ENCODE measurements at regions not wholly inside any gene's neighbourhood (a gene's known extent, or its start where the extent isn't known, plus 50 kb on each side); places are given as distances from the start of the nearest gene placed in this dataset.

DNA sequence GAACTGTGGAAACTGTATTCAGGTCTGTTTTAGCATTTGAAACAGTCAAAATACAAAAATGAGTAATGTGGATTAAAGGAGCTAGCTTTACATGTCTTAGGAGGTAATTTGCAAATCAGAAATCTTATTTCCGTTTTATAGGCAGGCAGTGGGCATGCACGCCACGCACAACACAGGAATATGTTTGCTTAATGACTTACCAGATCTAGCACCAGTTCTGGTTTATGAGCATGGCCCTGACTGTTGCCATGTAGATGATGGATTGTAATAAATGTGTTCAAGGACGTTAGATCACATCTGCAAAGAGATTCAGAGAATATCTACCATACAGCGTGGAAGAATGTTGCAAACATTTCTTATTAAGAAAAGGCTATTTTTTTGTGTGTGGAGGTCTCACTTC, 344.5 kb upstream of the NR3C2 start:
- Histone ChIP-seq H3K4ac (replicated peaks; ENCODE audit: insufficient read length, low read depth, low read length) (no peak overlapping the region), H3K23ac (ENCODE audit: insufficient read length) (no peak overlapping the region), H3K79me1 (ENCODE audit: low read depth, low read length) (no peaks in the 10 kb centered on the region), H3K9me3 (ENCODE audit: insufficient read depth in 2 of 2, low read depth in 1 of 2, low read length in 1 of 2) (no peaks in the 10 kb centered on the region), H3K27me3 (replicated peaks in 1 of 4; ENCODE audit: control insufficient read depth in 3 of 4, extremely low read depth in 1 of 4, insufficient read depth in 3 of 4, low read length in 3 of 4) (no peaks in the 10 kb centered on the region), H4K91ac (replicated peaks; ENCODE audit: insufficient read length, low read length) (no peak overlapping the region), H3K4me1 (replicated peaks in 1 of 4; ENCODE audit: control insufficient read depth in 3 of 4, insufficient read depth in 4 of 4, low read length in 3 of 4) (peaks cover 0 to 6% (median 0%) of the 10 kb centered on the region in 4 experiments; a peak in 1 of 7 replicates), H4K5ac (ENCODE audit: insufficient read length, low read depth, low read length) (no peak overlapping the region), H3K4me3 (ENCODE audit: extremely low read depth in 1 of 4, insufficient read depth in 2 of 4, low read depth in 3 of 4, low read length in 4 of 4) (no peak overlapping the region), H2BK12ac (ENCODE audit: low read depth, low read length) (no peak overlapping the region), H2AFZ (ENCODE audit: low read length) (no peak overlapping the region), H3K56ac (replicated peaks; ENCODE audit: insufficient read length, low read depth, low read length) (no peak overlapping the region), H3K4me2 (ENCODE audit: insufficient read depth in 1 of 2, low read depth in 2 of 2, low read length in 2 of 2) (no peak overlapping the region), H3K9ac (replicated peaks in 1 of 4; ENCODE audit: extremely low read depth in 1 of 4, low read depth in 3 of 4, low read length in 3 of 4) (no peak overlapping the region), H2BK120ac (replicated peaks; ENCODE audit: low read depth, low read length) (no peak overlapping the region), H3K36me3 (ENCODE audit: control insufficient read depth in 2 of 4, insufficient read depth in 4 of 4, low read length in 3 of 4) (no peaks in the 10 kb centered on the region), H3K79me2 (ENCODE audit: control insufficient read depth in 1 of 2, insufficient read depth in 2 of 2, low read length in 2 of 2) (no peaks in the 10 kb centered on the region), H3K27ac (ENCODE audit: low read depth, low read length) (no peak overlapping the region), H2AK5ac (ENCODE audit: low read depth, low read length) (no peak overlapping the region), H3K14ac (ENCODE audit: insufficient read length) (no peak overlapping the region), H2BK15ac (ENCODE audit: low read length) (no peak overlapping the region), H2BK5ac (ENCODE audit: low read depth, low read length) (no peak overlapping the region; the same call in 1 of the 2 replicates), H3K18ac (ENCODE audit: extremely low read depth, low read length) (peak overlapping the region; percentile 25; the same call in 1 of the 2 replicates), H3K23me2 (ENCODE audit: low read depth, low read length) (no peaks in the 10 kb centered on the region), H2BK20ac (ENCODE audit: low read length) (no peak overlapping the region), H4K8ac (ENCODE audit: extremely low read depth, insufficient read depth, low read length) (no peak overlapping the region), H4K20me1 (replicated peaks in 1 of 2; ENCODE audit: control insufficient read depth in 1 of 2, insufficient read depth in 2 of 2, low read length in 2 of 2) (no peaks in the 10 kb centered on the region)
- WGBS, 2 experiments (ENCODE audit: extremely low coverage in 1 of 2, insufficient coverage in 1 of 2, insufficient read length in 1 of 2, insufficient replicate concordance in 2 of 2, low coverage in 1 of 2, low lambda C conversion rate in 2 of 2, missing lambda C conversion rate in 1 of 2) = 78% methylated on average over 5 of the region's 5 CpGs; no CpG with 5 or more reads in 1 of the 2 experiments
- ChIA-PET CTCF (ENCODE audit: partially characterized antibody) (no interaction called here), POLR2A (ENCODE audit: partially characterized antibody) (no interaction called here)
- TF ChIP-seq SIN3A (conservative IDR thresholded peaks at IDR 0.05 in 1 of 2, IDR thresholded peaks at IDR 0.05 in 1 of 2; ENCODE audit: low read depth in 1 of 2, low read length in 2 of 2) = no peak
- no peak for TF ChIP-seq POLR2AphosphoS5 (IDR thresholded peaks at IDR 0.05; ENCODE audit: low read depth, low read length)
- no peak for TF ChIP-seq TBP (IDR thresholded peaks at IDR 0.05; ENCODE audit: low read depth, low read length)
- no peak for TF ChIP-seq SAP30 (IDR thresholded peaks at IDR 0.05; ENCODE audit: insufficient read depth, insufficient replicate concordance, low read length)
- TF ChIP-seq SIX5 (IDR thresholded peaks at IDR 0.05; ENCODE audit: low read depth, low read length) = no peak
- no peak for TF ChIP-seq CEBPB (IDR thresholded peaks at IDR 0.05; ENCODE audit: low read depth, low read length)
- TF ChIP-seq SP4 (IDR thresholded peaks at IDR 0.05; ENCODE audit: low read length) = no peak
- no peak for TF ChIP-seq MAFK (IDR thresholded peaks at IDR 0.05; ENCODE audit: low read depth, low read length)
- FAIRE-seq = no peak
- DNase-seq (ENCODE audit: low read depth in 1 of 2, low spot score in 2 of 2) = no peak

Data from H1 (cell line).